Lower leg skin (tissue), 4 donors: ENCODE measurements at regions not wholly inside any gene's neighbourhood (a gene's known extent, or its start where the extent isn't known, plus 50 kb on each side); places are given as distances from the start of the nearest gene placed in this dataset.

Source experiments
- DNase-seq, 2 donors: peaks; one replicate each; pipeline ENCODE4 v3.0.0-alpha.2; 2019; ENCODE audit warnings: low spot score in 2 of 2
- H3K4me3 ChIP-seq: fragments of 200-600 bp; sonication (generic); 2 replicates; pipeline ENCODE4 v1.5.1; 2017; ENCODE audit warnings: mild to moderate bottlenecking, low read depth; ENCODE audit not compliant: poor library complexity, severe bottlenecking
- POLR2A ChIP-seq, 2 donors: fragments of 450-650 bp; IDR thresholded peaks; one replicate each; pipeline ENCODE4 v1.6.1; 2016 to 2017; ENCODE audit warnings: antibody characterized with exemption in 2 of 2, mild to moderate bottlenecking in 1 of 2, moderate library complexity in 1 of 2
- WGBS, 2 donors: methylation state at CpG; one replicate each; pipeline ENCODE4 v1.1.5; 2018; 5-methylcytosine and 5-hydroxymethylcytosine counted together
- intact Hi-C: fragments of 100-400 bp; cut with DNase I; formaldehyde crosslinking; loops from one replicate; pipeline ENCODE4 v1.15.0; 2023; ENCODE audit warnings: low total_unique reads
- TF ChIP-seq, protein P1 (sequence below), 3 donors: fragments of 450-650 bp; IDR thresholded peaks; one replicate each; pipeline ENCODE4 v1.5.1; 2016; ENCODE audit warnings: antibody characterized with exemption in 3 of 3, mild to moderate bottlenecking in 3 of 3, moderate library complexity in 2 of 3

DNA sequence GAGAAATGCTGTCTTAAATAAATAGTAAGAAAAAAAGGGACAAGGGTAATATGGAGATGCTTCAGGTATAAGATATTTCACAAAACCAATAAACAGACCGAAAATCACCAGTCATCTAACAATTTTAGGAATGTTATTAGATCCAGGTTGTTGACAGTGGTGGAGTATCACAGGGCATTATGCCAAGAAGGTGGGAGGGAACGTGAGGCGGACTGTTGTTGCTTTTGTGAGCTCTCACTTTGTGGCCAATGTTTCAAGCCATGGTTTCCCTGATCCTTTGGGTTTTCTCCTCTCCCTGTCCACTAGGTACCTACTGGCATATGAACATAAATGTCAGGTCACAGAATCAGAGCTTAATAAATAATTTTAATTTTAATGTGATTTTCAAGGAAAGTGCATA is 790.3 kb upstream of the SLITRK1 start:
- WGBS, 2 donors: 44 to 47% methylated on average over 3 of the region's 3 CpGs
- intact Hi-C loops: no loop called here
- TF ChIP-seq, protein P1, sequence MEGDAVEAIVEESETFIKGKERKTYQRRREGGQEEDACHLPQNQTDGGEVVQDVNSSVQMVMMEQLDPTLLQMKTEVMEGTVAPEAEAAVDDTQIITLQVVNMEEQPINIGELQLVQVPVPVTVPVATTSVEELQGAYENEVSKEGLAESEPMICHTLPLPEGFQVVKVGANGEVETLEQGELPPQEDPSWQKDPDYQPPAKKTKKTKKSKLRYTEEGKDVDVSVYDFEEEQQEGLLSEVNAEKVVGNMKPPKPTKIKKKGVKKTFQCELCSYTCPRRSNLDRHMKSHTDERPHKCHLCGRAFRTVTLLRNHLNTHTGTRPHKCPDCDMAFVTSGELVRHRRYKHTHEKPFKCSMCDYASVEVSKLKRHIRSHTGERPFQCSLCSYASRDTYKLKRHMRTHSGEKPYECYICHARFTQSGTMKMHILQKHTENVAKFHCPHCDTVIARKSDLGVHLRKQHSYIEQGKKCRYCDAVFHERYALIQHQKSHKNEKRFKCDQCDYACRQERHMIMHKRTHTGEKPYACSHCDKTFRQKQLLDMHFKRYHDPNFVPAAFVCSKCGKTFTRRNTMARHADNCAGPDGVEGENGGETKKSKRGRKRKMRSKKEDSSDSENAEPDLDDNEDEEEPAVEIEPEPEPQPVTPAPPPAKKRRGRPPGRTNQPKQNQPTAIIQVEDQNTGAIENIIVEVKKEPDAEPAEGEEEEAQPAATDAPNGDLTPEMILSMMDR (IDR thresholded peaks at IDR 0.05): no peak
- TF ChIP-seq POLR2A (IDR thresholded peaks at IDR 0.05): no peak
- no peak for DNase-seq
- no peak overlapping the region for H3K4me3 ChIP-seq

DNA sequence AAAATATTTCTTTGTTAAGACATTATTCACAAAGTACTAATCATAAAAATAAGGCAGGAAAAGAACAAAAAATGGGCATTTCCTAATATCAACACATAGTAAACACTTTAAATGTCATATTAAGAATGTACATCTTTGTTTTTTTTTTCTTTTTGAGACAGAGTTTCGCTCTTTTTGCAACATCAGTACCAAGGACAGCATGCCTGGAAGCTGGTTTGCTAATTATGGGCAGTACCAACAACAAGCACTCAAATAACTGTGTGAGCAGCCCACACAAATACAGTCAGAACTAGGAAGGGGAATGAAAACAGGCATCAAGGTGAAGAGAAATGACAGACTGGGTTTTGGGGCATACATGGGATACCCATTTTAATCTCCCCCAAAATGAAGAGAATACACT is 788.0 kb upstream of the SLITRK1 start:
- no peak for TF ChIP-seq POLR2A (IDR thresholded peaks at IDR 0.05)
- TF ChIP-seq, protein P1 (IDR thresholded peaks at IDR 0.05): no peak
- WGBS, 2 donors: 67 to 77% methylated on average over 1 of the region's 1 CpG
- intact Hi-C loops: no loop called here
- H3K4me3 ChIP-seq: no peak overlapping the region
- DNase-seq: no peak

DNA sequence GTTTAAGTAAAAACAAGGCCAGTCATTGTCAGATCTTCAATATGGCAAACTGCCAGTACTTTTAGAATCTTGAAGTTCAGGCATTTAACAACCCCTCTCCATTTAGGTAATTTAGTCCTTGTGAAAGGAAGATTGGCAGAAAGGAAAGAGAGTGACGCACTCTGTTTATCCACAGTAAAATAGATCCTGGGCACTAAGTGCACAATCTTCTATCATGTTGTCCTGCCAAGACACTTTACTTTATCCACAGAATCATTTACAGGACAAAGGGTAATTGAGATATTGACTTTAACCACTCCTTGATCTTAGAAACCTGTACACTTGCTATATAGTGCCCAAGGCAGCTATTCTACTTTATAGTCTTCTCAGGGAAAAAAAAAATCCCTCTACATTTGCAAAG is 786.4 kb upstream of the SLITRK1 start:
- 81 to 97% methylated on average over 1 of the region's 1 CpG for WGBS, 2 donors
- DNase-seq: no peak
- no peak overlapping the region for H3K4me3 ChIP-seq
- intact Hi-C loops: no loop called here
- TF ChIP-seq, protein P1 (IDR thresholded peaks at IDR 0.05): no peak
- no peak for TF ChIP-seq POLR2A (IDR thresholded peaks at IDR 0.05)

DNA sequence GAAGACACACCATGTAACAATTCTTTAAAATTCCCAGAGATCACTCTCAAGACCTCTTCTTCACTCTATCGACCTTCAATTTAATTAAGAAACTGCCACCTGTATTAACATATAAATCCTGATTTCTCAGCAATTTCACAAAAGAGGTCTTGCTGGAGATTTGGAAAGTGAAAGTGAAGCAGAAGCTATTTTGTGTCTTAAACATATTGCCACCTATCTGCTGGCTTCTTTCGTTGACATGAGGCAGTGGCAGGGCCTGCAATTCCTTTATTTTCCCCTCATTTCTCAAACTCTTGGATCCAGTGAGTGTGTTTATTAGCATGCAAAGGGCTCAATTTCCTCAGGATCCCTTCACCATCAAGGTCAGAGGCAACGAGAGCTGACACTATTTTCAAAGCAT is 780.2 kb upstream of the SLITRK1 start:
- WGBS, 2 donors: 77 to 83% methylated on average over 3 of the region's 3 CpGs
- no peak overlapping the region for H3K4me3 ChIP-seq
- intact Hi-C loops: no loop called here
- TF ChIP-seq POLR2A (IDR thresholded peaks at IDR 0.05): no peak
- TF ChIP-seq, protein P1 (IDR thresholded peaks at IDR 0.05): no peak
- DNase-seq: no peak

DNA sequence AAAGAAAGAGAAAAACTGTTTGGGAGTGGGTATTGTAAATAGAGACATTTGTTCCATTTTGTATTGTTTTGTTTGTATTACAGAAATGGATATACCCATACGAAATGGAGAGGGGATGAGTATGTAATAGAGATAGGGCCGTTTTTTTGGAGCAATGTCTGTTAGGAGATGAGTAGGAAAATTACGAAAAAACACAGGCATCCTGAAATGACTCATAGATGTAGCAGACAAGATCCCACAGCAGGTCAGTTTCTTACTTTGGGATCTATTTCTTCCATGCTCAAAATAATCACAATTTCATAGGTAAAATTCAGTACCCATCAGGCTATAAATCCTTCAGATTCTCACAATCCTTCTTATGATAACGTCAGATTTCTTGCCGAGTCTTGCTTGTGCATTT is 779.4 kb upstream of the SLITRK1 start:
- no peak for TF ChIP-seq POLR2A (IDR thresholded peaks at IDR 0.05)
- TF ChIP-seq, protein P1 (IDR thresholded peaks at IDR 0.05): no peak
- DNase-seq: no peak
- no peak overlapping the region for H3K4me3 ChIP-seq
- WGBS, 2 donors: 79 to 80% methylated on average over 5 of the region's 5 CpGs
- intact Hi-C loops: no loop called here

DNA sequence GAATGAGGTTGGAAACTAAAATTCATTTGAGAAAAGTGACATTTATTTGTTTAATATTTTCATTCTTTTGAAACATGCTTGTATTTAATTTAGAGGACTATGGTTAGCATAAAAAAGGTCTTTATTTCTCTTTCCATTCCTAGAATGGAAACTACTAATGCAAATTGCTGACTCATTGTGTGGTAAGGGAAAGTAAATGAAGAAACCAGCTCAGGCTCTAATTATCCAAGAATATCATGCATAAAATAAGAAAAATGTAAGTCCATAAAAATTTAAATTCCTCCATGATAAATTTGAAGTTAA is 777.0 kb upstream of the SLITRK1 start:
- TF ChIP-seq, protein P1 (IDR thresholded peaks at IDR 0.05): no peak
- TF ChIP-seq POLR2A (IDR thresholded peaks at IDR 0.05): no peak
- intact Hi-C loops: no loop called here
- no peak overlapping the region for H3K4me3 ChIP-seq
- no peak for DNase-seq
